IPS-18c (cell line): ENCODE measurements at regions not wholly inside any gene's neighbourhood (a gene's known extent, or its start where the extent isn't known, plus 50 kb on each side); places are given as distances from the start of the nearest gene placed in this dataset.

Experiments used
- H3K4me3 ChIP-seq: 2 replicates; pipeline ENCODE4 v1.7.0; 2013; ENCODE audit warnings: low read depth, mild to moderate bottlenecking, low read length, moderate library complexity; ENCODE audit not compliant: insufficient read depth
- H3K9me3 ChIP-seq: one replicate; pipeline ENCODE4 v1.6.1; 2013; ENCODE audit warnings: mild to moderate bottlenecking, low read length, moderate library complexity; ENCODE audit not compliant: control insufficient read depth, insufficient read depth

DNA sequence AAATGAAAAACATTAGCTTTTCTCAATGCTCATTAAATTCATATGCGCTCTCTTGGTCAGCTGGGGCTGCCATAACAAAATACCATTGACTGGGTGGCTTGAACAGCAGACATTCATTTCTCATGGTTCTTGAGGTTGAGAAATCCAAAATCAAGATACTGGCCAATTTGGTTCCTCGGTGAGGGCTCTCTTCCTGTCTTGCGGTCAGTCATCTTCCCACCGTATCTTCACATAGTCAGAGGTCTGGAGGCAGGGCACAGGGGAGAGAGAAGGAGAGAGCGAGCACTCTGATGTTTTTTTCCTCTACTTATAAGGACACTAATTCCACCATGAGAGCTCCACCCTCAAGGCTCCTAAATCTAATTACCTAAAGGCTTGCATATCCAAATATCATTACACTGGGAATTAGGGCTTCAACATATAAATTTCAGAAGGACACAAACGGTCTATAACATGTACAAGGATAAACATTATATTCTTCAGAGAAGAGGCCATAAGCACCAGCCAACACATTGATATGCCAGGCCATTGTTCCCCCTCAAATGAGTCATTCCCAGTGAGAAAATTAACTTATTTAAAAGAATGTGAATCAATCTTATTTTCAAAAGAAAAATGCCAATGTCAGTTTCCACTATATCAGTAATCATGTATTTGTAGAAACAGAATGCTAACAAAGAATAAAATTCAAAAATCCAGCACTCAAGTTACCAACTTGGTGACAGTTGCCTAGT, 152.2 kb downstream of the BTG1 start:
- H3K4me3 ChIP-seq = no peak overlapping the region

DNA sequence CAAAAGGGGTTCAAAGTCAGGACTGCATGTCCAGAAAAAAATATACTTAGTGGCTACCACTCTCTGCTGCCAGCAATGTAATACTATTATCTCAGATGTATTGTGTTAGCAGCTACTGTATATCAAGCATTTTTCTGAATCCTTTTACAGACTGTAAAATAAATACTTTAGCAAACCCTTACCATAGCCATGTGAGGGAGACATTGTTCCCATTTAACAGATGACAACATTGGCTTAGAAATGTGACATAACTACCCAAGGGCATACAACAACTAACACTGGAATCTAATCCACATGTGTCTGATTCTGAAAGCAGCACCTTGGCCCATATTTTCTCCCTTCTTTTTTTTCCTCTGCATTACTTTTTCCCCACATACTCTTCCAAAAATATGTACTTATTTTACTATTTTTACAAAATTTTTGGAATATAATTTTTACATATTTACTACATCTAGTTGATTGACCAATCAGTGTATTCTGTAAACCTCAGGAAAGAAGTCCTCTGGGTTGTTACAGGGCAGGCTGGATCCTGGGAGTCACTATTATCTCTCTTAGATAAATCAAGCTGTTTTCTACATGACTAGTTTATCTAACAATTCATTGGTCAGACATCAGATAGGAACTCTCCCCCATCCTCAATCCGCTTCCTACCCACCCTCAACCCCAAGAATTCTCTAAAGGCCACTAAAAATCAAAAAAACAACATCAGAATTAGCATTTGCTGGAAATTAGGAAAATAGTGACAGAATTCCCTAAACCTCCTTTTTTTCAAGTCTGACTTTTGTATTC, 154.1 kb downstream of the BTG1 start:
- no peaks in the 10 kb centered on the region for H3K9me3 ChIP-seq
- no peak overlapping the region for H3K4me3 ChIP-seq

More for the DNA sequence above, 152.2 kb downstream of the BTG1 start:
- H3K9me3 ChIP-seq = no peaks in the 10 kb centered on the region

DNA sequence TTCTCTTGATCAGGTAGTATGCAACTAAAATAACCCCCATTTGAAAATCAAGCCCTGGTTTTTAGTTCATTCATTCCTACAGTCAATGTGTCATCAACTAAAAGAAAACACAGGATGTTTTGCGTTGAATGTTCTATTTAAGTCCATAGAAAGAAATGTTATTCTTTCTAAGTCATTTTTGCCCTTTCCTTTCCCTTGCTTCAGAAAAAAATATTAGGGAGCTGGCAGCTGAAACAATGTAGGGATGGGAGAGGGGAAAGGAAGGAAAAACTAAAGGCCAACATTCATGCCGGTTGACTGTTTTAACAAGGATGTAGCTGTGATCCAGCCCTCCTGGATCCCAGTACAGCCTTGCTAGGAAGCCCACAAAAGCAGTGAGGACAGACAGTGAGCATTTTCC, 155.1 kb downstream of the BTG1 start:
- H3K9me3 ChIP-seq = no peaks in the 10 kb centered on the region
- H3K4me3 ChIP-seq = no peak overlapping the region

DNA sequence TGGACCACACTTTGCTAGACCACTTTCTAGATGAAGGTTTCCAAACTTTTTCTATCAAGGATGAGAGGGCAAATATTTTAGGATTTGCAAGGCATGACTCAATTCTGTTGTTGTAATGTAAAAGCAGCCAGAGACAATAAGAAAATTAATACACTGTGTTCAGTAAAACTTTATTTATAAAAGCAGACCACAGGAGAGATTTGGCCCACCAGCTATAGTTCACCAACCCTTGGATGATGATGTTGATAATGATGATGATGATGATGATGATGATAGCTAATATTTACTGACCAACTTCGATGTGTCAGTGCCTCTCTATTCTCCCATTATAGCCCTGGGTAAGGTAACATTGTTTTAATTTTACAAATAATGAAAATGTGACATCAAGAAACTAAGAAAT, 156.5 kb downstream of the BTG1 start:
- no peak overlapping the region for H3K4me3 ChIP-seq
- no peaks in the 10 kb centered on the region for H3K9me3 ChIP-seq

DNA sequence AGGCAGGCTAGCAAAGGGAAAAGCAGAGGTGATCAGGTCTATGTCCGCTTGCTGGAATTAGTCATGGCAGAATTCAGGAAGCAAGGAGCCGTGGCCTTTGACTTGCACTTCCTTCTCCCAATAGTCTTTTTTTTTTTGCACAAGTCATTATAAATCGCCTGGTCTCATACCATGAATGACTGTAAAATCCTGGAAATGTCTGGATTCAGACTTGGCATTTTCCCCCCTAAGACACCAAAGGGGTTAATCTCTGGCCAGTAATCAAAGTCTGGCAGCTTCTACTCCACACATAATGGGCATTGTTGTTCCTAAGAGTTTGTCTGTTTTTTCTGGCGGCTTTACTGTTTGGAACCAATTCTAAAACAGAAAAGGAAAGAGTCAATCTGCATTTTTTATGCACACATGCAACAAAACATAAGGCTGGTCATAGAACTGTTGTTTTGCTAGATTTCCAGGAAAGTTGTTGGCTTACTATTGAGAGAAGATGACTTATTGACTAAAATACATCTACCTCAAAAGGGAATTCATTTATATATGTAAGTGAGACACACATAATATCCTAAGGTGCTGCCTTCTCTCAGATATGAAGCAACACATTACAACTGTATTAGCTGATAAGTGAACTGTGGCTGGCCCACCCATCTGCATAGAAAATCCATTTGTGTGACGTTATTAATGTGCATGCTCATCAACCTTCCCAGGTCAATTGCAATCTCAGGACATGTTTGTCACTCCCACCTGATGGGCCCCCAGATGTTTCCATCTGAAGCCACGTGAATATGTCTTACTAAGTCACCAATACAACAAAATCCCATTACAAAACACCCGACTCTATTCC, 157.3 kb downstream of the BTG1 start:
- Histone ChIP-seq H3K4me3 (no peak overlapping the region), H3K9me3 (no peaks in the 10 kb centered on the region)

DNA sequence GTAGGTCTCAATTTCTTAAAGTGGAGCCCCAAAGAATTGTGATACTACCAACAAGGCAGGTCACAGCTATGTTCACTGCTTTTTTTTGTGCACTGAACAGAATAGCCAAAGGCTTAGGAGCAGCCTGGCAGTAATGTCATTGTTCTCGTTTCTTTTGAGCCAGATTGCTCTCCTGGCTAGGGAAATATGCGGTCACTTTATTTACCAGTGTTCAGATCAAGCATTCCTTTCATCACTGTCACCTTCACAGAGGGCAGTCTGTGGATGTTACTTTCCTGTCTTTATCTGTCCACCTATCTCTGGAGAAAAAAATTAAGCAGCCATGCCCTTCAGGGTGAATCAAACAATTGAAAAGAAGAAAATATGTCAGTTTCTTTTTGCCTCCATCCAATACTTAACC, 159.6 kb downstream of the BTG1 start:
- no peak overlapping the region for H3K4me3 ChIP-seq
- H3K9me3 ChIP-seq = no peaks in the 10 kb centered on the region

DNA sequence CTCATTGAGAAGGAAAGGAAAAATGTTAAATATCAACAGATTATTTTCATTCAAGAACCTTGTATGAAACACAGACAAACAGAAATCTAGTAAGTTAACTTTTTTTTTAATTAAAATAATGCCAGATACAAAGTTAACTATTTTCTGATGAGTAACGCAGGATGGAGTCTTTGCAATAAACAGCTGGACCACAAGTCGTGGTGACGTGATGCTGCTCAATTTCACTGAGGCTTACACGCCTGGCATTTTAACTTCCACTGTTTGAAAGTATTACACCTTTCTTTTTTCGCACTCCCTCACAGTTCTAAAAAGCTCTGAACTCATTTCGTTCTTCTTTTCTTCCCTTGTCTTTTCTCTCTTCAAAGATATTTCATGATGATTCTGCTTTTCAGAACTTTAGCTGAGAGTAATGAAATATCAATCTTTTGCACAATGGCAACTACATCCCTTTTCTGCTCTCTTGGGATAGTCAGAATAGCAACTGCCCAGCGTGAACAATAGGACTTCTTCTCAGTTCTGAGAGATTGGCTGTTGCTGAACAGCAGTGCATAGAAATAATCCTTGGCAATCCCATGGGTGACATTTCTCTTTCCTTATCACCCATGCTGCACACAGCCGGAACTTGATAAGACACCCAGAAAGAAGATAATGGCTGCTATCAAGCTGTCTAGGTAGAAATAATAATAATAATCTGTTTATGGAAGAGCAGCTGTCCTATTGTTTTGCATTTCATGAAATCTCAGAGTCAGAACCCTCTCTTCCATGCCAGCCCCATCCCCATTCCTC, 160.5 kb downstream of the BTG1 start:
- Histone ChIP-seq H3K9me3 (no peaks in the 10 kb centered on the region), H3K4me3 (no peak overlapping the region)

DNA sequence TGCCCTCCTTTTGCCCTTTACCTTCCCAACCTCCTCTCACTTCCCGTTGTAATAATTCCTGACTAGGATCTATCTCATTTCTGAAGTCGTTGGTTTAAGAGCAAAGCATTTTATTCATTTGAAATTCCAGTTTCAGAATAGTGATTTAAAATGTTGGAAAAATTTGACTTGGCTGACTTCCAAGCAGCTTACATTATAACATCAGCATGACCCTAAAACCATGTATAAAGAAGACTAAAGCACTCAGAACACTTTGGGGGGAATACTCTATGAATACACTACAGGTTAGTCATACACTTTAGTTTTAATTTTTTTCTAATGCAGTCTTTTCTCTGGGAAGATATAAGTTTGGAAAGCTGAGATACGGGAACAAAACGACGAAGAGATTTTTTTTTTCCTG, 161.1 kb downstream of the BTG1 start:
- H3K4me3 ChIP-seq = no peak overlapping the region
- H3K9me3 ChIP-seq = no peaks in the 10 kb centered on the region

DNA sequence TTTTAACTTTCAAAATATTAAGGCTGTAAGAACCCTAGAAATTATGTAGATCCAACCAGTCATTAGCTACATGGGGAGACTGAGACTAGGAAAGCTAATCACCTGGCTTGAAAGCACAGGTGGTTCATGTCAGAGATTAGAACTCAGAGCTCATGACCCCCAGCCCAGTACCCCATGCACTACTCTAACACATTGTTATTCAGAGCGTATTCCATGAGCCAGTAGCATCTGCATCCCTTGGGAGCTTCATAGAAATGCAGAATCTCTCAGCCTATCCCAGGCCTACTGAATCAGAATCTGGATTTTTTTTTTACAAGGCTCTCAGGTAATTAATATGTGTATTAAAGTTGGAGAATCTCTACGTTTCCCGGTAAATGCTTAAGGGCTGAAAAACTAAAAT, 161.7 kb downstream of the BTG1 start:
- Histone ChIP-seq H3K4me3 (no peak overlapping the region), H3K9me3 (no peaks in the 10 kb centered on the region)

DNA sequence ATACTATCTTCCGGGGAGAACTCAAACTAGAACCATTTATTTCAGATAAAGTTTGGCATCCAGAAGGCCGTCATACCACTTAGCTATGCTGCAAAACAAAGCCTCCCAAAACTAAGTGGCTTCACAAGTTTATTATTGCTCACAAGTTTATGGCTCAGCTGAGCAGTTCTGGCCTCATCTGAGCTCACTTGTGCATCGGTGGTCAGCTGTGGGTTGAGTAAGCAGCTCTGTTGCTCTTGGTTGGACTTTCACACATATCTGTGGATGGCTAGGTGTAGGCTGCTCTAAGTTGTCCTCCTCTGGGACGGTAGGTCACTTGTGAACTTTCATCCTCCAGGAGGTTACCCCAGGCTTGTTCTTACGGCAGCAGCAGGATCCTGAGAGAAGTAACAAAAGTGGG, 162.7 kb downstream of the BTG1 start:
- H3K9me3 ChIP-seq = no peaks in the 10 kb centered on the region
- H3K4me3 ChIP-seq = no peak overlapping the region

DNA sequence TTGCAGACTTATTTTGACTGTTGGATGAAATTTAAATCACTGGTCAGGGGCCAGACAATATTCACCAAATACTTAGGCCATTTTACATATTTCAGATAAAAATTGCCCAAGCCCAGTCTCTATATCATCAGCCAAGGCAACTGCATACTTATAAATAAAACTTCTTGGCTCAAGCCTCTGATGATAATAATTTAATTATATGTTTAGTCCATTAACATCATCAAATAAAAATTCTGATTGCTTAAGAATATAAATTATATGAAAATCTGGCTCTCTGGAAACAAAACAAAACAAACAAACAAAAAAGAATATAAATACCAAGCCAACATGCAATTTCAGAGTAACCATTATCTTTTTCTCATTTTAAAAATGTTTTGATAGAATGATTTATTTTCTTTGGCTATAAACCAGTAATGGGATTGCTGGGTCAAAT, 165.2 kb downstream of the BTG1 start:
- H3K9me3 ChIP-seq = no peaks in the 10 kb centered on the region
- H3K4me3 ChIP-seq = no peak overlapping the region

DNA sequence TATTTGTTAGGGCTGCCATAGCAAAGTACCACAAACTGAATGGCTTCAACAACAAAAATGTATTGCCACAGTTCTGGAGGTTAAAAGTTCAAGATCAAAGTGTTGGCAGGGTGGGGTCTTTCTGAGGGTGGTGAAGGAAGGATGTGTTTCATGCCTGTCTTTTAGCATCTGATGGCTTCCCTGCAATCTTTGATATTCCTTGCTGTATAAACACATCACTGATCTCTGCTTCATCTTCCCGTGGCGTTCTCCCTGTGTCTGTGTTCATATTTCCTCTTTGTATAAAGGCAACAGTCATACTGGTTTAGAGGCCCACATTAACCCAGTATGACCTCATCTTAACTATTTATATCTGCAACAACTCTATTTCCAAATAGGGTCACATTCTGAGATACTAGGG, 167.5 kb downstream of the BTG1 start:
- Histone ChIP-seq H3K4me3 (no peak overlapping the region), H3K9me3 (no peaks in the 10 kb centered on the region)

DNA sequence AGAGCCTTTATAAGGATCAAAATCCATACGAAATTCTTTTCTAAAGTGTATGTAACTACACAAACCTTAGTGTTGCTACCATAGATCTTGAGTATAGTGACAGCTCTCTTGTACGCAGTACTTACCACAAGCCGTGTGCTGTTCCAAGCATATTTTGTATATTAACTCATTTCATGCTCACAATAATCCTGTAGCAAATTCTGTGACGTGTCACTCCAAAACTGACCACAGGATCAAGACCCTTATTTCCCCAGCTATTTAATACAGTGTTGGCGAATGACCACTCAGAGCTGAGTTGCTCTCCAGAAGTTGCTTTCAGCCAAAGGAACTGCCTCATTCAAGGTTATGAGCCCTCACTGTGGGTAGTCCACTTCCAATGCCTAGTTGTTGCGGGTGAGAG, 169.8 kb downstream of the BTG1 start:
- Histone ChIP-seq H3K9me3 (no peaks in the 10 kb centered on the region), H3K4me3 (no peak overlapping the region)

DNA sequence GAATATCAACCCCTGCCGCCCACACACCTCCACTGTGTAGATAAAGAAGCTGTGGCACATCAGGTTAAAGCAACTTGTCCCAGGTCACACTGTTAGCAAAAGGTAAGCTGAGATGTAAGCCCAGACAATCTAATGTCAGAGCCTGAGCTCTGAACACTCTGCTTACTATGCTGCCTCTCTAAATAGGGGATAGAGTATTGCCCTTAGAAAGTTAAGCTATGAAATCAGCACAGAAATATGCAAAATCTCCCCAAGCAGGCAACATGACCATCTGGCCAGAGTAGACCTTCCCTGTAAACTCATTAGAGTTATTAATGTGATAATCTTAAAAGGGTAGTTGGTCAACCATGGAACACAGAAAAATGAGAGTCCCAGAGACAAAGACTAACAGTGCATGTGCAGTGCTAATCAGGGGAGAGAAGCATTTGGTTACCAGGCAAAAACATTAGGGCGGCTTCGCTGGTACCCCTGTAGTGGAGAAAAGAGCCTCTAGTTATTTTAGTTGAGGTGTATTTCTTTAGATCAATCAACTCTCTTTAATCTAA, 171.0 kb downstream of the BTG1 start:
- Histone ChIP-seq H3K4me3 (no peak overlapping the region), H3K9me3 (no peaks in the 10 kb centered on the region)

DNA sequence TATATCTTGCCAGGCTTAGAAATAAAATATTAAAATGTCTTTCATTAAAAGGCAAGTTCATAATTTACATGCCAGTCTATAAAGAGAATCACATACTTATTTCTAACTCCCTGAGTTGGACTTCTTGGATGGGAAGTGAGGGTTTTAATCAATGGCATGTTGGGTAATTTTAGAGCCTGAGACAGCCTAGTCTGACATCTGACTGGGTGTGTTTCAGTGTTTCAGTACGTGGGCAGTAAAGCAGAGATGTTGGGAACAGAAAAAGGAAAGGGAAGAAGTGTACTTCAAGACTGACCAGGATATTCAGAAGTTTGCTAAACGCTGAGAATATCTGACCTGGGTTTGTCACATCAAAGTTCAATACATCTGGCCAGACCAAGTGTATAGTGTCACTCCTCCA, 171.8 kb downstream of the BTG1 start:
- no peak overlapping the region for H3K4me3 ChIP-seq
- no peaks in the 10 kb centered on the region for H3K9me3 ChIP-seq

DNA sequence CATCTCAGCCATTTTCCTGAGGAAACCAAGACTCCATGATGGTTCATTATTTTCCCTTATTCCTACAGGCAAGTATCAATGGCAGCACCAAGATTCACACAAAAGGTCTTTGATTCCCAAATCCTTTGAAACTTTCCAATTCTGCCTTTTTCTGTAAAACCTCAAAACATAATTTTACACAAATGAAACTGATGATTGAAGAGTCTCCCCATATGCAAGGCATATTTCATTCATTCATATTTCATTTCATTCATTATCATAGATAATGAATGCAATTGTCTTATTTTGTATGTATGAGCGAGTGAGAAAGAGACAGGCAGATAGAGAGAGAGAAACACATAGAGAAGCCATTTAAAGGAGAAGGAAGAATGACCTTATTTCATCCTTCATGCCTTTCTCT, 172.8 kb downstream of the BTG1 start:
- no peaks in the 10 kb centered on the region for H3K9me3 ChIP-seq
- no peak overlapping the region for H3K4me3 ChIP-seq

DNA sequence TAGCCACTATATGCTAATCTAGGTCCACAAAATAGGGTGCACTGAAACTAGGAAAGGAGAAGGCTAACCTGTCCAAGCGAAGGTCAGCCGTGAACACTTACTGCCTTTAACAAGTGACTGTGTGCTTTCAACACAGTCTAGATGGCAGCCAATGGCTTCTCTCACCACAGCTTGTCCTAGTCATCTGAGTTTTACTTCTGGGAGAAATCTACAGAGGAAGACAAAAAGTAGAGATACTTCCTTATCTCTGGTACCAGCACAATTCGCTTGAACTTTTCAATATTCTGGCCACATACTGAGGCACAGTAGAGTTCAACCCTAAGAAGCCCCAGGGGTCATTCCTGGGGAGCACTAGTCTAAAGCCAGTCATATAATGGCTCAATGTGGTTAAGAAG, 176.9 kb downstream of the BTG1 start:
- H3K4me3 ChIP-seq = no peak overlapping the region
- H3K9me3 ChIP-seq = no peaks in the 10 kb centered on the region
